ENCODE measurements at regions not wholly inside any gene's neighbourhood (a gene's known extent, or its start where the extent isn't known, plus 50 kb on each side); places are given as distances from the start of the nearest gene placed in this dataset.

- DNase-seq, result no peak
- Histone ChIP-seq H3K36me3 (no peaks in the 10 kb centered on the region), H3K4me3 (no peak overlapping the region), H3K27me3 (no peaks in the 10 kb centered on the region), H3K9me3 (no peaks in the 10 kb centered on the region), H3K27ac (no peak overlapping the region), H3K4me1 (no peaks in the 10 kb centered on the region)
- 75 to 90% (median 89%) methylated on average over 3 of the region's 3 CpGs for WGBS, 5 donors
- intact Hi-C loops (cut with DNase I; ENCODE audit: low total_unique reads), result no loop called here
- TF ChIP-seq CTCF (IDR thresholded peaks at IDR 0.05), result no peak
- TF ChIP-seq POLR2AphosphoS5 (IDR thresholded peaks at IDR 0.05), result no peak
- no peak for TF ChIP-seq POLR2A (IDR thresholded peaks at IDR 0.05)
- TF ChIP-seq EP300 (IDR thresholded peaks at IDR 0.05), result no peak
Measured at GRCh38 chr2:176537932-176538331, 268.7 kb downstream of the MTX2 start.

DNA sequence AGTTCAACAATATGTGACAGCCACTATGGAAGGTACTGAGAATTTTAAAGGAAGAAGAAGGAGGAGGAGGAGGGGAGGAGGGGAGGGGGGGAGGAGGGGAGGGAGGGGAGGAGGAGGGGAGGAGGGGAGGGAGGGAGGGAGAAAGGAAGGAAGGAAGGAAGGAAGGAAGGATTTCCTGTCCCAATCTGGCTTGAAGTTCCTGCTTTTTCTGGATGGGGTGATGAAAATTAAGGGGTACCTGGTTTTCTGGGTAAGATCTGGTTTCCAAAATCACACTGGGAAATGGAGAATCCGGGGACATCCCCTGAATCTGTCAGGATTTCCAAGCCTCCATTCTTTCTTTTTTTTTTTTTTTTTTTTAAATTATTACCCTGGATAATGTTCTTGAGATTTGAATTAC lies 271.8 kb downstream of the MTX2 start:
- H3K27ac ChIP-seq, result no peak overlapping the region
- no peaks in the 10 kb centered on the region for H3K9me3 ChIP-seq
- DNase-seq, result no peak
- no peaks in the 10 kb centered on the region for H3K36me3 ChIP-seq
- H3K27me3 ChIP-seq, result no peaks in the 10 kb centered on the region
- H3K4me3 ChIP-seq, result no peak overlapping the region
- intact Hi-C loops (cut with DNase I; ENCODE audit: low total_unique reads), result loop anchor here (10.0 kb wide), 1 partner anchor 86 kb away; no protein-coding TSS in a partner anchor
- H3K4me1 ChIP-seq, result no peaks in the 10 kb centered on the region
- WGBS, 5 donors, result 53 to 81% (median 54%) methylated on average over 1 of the region's 1 CpG
- no peak for TF ChIP-seq EP300 (IDR thresholded peaks at IDR 0.05)
- no peak for TF ChIP-seq POLR2A (IDR thresholded peaks at IDR 0.05)
- TF ChIP-seq CTCF (IDR thresholded peaks at IDR 0.05), result no peak

GRCh38 chr2:176542476-176542875 lies 273.2 kb downstream of the MTX2 start:
- Histone ChIP-seq H3K4me3 (no peak overlapping the region), H3K27ac (no peak overlapping the region), H3K36me3 (no peaks in the 10 kb centered on the region), H3K9me3 (no peaks in the 10 kb centered on the region), H3K4me1 (no peaks in the 10 kb centered on the region), H3K27me3 (peaks cover 0 to 11% (median 0%) of the 10 kb centered on the region in 3 donors)
- DNase-seq, result no peak
- WGBS, 5 donors, result 27 to 64% (median 58%) methylated on average over 1 of the region's 1 CpG
- intact Hi-C loops (cut with DNase I; ENCODE audit: low total_unique reads), result loop anchor here (10.0 kb wide), 1 partner anchor 88 kb away; no protein-coding TSS in a partner anchor
- TF ChIP-seq POLR2A (IDR thresholded peaks at IDR 0.05) (no peak), EP300 (IDR thresholded peaks at IDR 0.05) (no peak), CTCF (IDR thresholded peaks at IDR 0.05) (no peak), POLR2AphosphoS5 (IDR thresholded peaks at IDR 0.05) (no peak)

DNA sequence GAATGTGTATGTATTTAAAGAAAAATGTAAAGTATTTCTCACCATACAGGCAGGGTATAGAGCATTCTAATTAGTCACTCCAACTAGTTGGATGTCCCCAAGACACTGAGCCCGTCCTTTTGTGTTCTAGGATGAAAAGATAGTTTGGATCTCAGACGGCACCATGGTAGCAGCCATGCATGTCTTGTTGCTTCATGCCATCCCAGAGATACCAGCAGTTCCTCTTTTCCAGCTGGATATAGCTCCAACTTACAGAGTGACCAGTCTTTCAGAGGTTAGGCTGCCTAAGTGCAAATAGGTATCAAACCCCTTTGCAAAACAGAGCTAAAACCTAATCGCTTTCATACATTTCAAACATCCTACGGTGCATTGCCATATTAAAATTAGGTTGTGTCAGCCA lies 275.3 kb downstream of the MTX2 start:
- H3K27ac ChIP-seq, result no peak overlapping the region
- H3K4me1 ChIP-seq, result no peaks in the 10 kb centered on the region
- H3K4me3 ChIP-seq, result no peak overlapping the region
- no peak for TF ChIP-seq POLR2A (IDR thresholded peaks at IDR 0.05)
- no peak for TF ChIP-seq POLR2AphosphoS5 (IDR thresholded peaks at IDR 0.05)
- TF ChIP-seq CTCF (IDR thresholded peaks at IDR 0.05), result no peak
- no peak for TF ChIP-seq EP300 (IDR thresholded peaks at IDR 0.05)
- intact Hi-C loops (cut with DNase I; ENCODE audit: low total_unique reads), result loop anchor here (10.0 kb wide), 1 partner anchor 90 kb away; no protein-coding TSS in a partner anchor
- H3K36me3 ChIP-seq, result no peaks in the 10 kb centered on the region
- 88 to 94% (median 91%) methylated on average over 4 of the region's 4 CpGs for WGBS, 5 donors
- H3K9me3 ChIP-seq, result no peaks in the 10 kb centered on the region
- DNase-seq, result no peak
- H3K27me3 ChIP-seq, result peaks cover 0 to 14% (median 0%) of the 10 kb centered on the region in 3 donors

Data from stomach (tissue), 8 donors.